Sigmoid colon (tissue), 4 donors: ENCODE measurements at regions not wholly inside any gene's neighbourhood (a gene's known extent, or its start where the extent isn't known, plus 50 kb on each side); places are given as distances from the start of the nearest gene placed in this dataset.

Experiments used
- CTCF ChIP-seq, 4 experiments: fragments of 450-650 bp in 3 of 4; fragments of 200-600 bp in 1 of 4; IDR thresholded peaks; one replicate each; pipeline ENCODE4 v1.5.1; 2016 to 2019; ENCODE audit warnings: antibody characterized with exemption in 4 of 4, mild to moderate bottlenecking in 3 of 4, moderate library complexity in 2 of 4
- EP300 ChIP-seq, 4 donors: sonication (generic); formaldehyde crosslinking; IDR thresholded peaks; one replicate each; pipeline ENCODE4 v1.6.1; 2017; ENCODE audit warnings: antibody characterized with exemption in 4 of 4
- POLR2AphosphoS5 ChIP-seq, 4 donors: sonication (generic); formaldehyde crosslinking; IDR thresholded peaks; one replicate each; pipeline ENCODE4 v1.6.1; 2017; ENCODE audit warnings: antibody characterized with exemption in 4 of 4

- TF ChIP-seq CTCF (IDR thresholded peaks at IDR 0.05) (no peak), POLR2AphosphoS5 (IDR thresholded peaks at IDR 0.05) (no peak), EP300 (IDR thresholded peaks at IDR 0.05) (no peak)
These were observed 1329.5 kb upstream of the B3GALT2 start for GRCh38 chr1:194515916-194516315.
